H1 (cell line): ENCODE measurements at regions not wholly inside any gene's neighbourhood (a gene's known extent, or its start where the extent isn't known, plus 50 kb on each side); places are given as distances from the start of the nearest gene placed in this dataset.

Source experiments
- MAX ChIP-seq: IDR thresholded peaks from 2 replicates; pipeline ENCODE4 v1.6.1; 2012; ENCODE audit warnings: inconsistent platforms
- RXRA ChIP-seq: IDR thresholded peaks from 2 replicates; pipeline ENCODE4 v1.6.1; 2011; ENCODE audit warnings: low read depth, mild to moderate bottlenecking, low read length, moderate library complexity; ENCODE audit not compliant: insufficient read depth
- TBP ChIP-seq: IDR thresholded peaks from 2 replicates; pipeline ENCODE4 v1.6.1; 2011; ENCODE audit warnings: low read depth, low read length, improper control_type of control experiment
- YY1 ChIP-seq: IDR thresholded peaks from 2 replicates; pipeline ENCODE4 v1.6.1; 2011; ENCODE audit warnings: low read depth, mild to moderate bottlenecking, low read length

- TF ChIP-seq TBP (no peak), RXRA (no peak), YY1 (no peak), MAX (no peak)
Observed at GRCh38 chr1:213744780-213745179, 243.0 kb upstream of the PROX1 start.
